DMS153 (cell line): ENCODE measurements at regions not wholly inside any gene's neighbourhood (a gene's known extent, or its start where the extent isn't known, plus 50 kb on each side); places are given as distances from the start of the nearest gene placed in this dataset.
"Not testable (repeated sequence)": the region's sequence is repeated elsewhere in the genome, so short reads cannot be mapped to it uniquely, and the experiment has no call there.

ENCODE experiments used
- DNase-seq: peaks from one replicate; lab custom pipeline; 2025; lab: John Stamatoyannopoulos, UW

- no peak for DNase-seq
Measured at GRCh38 chr6:145275019-145275418, 460.3 kb downstream of the EPM2A start.

- DNase-seq: no peak
Measured at GRCh38 chr6:145275787-145276186, 459.5 kb downstream of the EPM2A start.

GRCh38 chr6:145276756-145277155 lies 458.6 kb downstream of the EPM2A start:
- DNase-seq: no peak

- no peak for DNase-seq
Measured at GRCh38 chr6:145277358-145278086, 457.8 kb downstream of the EPM2A start.

- no peak for DNase-seq
Measured at GRCh38 chr6:145278163-145278807, 457.0 kb downstream of the EPM2A start.

- no peak for DNase-seq
Measured at GRCh38 chr6:145279551-145279950, 455.8 kb downstream of the EPM2A start.

- DNase-seq: no peak
Measured at GRCh38 chr6:145279993-145280392, 455.3 kb downstream of the EPM2A start.

GRCh38 chr6:145283209-145283608 lies 452.1 kb downstream of the EPM2A start:
- DNase-seq: not testable (repeated sequence)

GRCh38 chr6:145283856-145284255 lies 451.5 kb downstream of the EPM2A start:
- DNase-seq: no peak

- DNase-seq: no peak
Measured at GRCh38 chr6:145286916-145287315, 448.4 kb downstream of the EPM2A start.

GRCh38 chr6:145289573-145289972 lies 445.7 kb downstream of the EPM2A start:
- DNase-seq: no peak

- no peak for DNase-seq
Measured at GRCh38 chr6:145290122-145290521, 445.2 kb downstream of the EPM2A start.

GRCh38 chr6:145292066-145292465 lies 443.3 kb downstream of the EPM2A start:
- no peak for DNase-seq

- DNase-seq: no peak
Measured at GRCh38 chr6:145294942-145295341, 440.4 kb downstream of the EPM2A start.

GRCh38 chr6:145295746-145296145 lies 439.6 kb downstream of the EPM2A start:
- DNase-seq: no peak

- no peak for DNase-seq
Measured at GRCh38 chr6:145305670-145306069, 429.6 kb downstream of the EPM2A start.

- no peak for DNase-seq
Measured at GRCh38 chr6:145306489-145306888, 428.8 kb downstream of the EPM2A start.

- DNase-seq: no peak
Measured at GRCh38 chr6:145309842-145310535, 425.3 kb downstream of the EPM2A start.

GRCh38 chr6:145312481-145312880 lies 422.8 kb downstream of the EPM2A start:
- DNase-seq: no peak

- no peak for DNase-seq
Measured at GRCh38 chr6:145313041-145313855, 422.1 kb downstream of the EPM2A start.

GRCh38 chr6:145315982-145316600 lies 419.2 kb downstream of the EPM2A start:
- no peak for DNase-seq

GRCh38 chr6:145318952-145319351 lies 416.4 kb downstream of the EPM2A start:
- DNase-seq: no peak
